ENCODE measurements at regions not wholly inside any gene's neighbourhood (a gene's known extent, or its start where the extent isn't known, plus 50 kb on each side); places are given as distances from the start of the nearest gene placed in this dataset.
"Not testable (repeated sequence)": the region's sequence is repeated elsewhere in the genome, so short reads cannot be mapped to it uniquely, and the experiment has no call there.

GRCh38 chr5:163269624-163270023 is 167.8 kb upstream of the CCNG1 start:
- no peak overlapping the region for H3K27ac ChIP-seq (ENCODE audit: low read depth, low read length)
- H4K20me1 ChIP-seq (ENCODE audit: insufficient read depth, low read length) = no peaks in the 10 kb centered on the region
- H3K27me3 ChIP-seq (ENCODE audit: insufficient read depth, low read length) = no peaks in the 10 kb centered on the region
- no peaks in the 10 kb centered on the region for H3K9me3 ChIP-seq (ENCODE audit: low read depth, low read length)
- no peak overlapping the region for H3K4me2 ChIP-seq (ENCODE audit: insufficient read depth, low read length)
- no peaks in the 10 kb centered on the region for H3K36me3 ChIP-seq (ENCODE audit: insufficient read depth, low read length)
- H3K79me2 ChIP-seq (ENCODE audit: insufficient read depth, low read length) = no peaks in the 10 kb centered on the region
- no peak overlapping the region for H3K4me3 ChIP-seq (ENCODE audit: insufficient read depth, low read length)
- DNase-seq (ENCODE audit: insufficient read length, low spot score, missing footprints) = no peak
- H3K4me1 ChIP-seq (ENCODE audit: insufficient read depth, low read length) = no peaks in the 10 kb centered on the region
- TF ChIP-seq CTCF (IDR thresholded peaks at IDR 0.05; ENCODE audit: extremely low read depth, low read depth, low read length) = no peak
- H2AFZ ChIP-seq (ENCODE audit: low read length) = no peak overlapping the region

- Histone ChIP-seq H4K20me1 (ENCODE audit: insufficient read depth, low read length) (no peaks in the 10 kb centered on the region), H3K4me3 (ENCODE audit: insufficient read depth, low read length) (no peak overlapping the region), H3K79me2 (ENCODE audit: insufficient read depth, low read length) (no peaks in the 10 kb centered on the region), H3K27me3 (ENCODE audit: insufficient read depth, low read length) (no peaks in the 10 kb centered on the region), H2AFZ (ENCODE audit: low read length) (no peak overlapping the region), H3K4me1 (ENCODE audit: insufficient read depth, low read length) (no peaks in the 10 kb centered on the region), H3K27ac (ENCODE audit: low read depth, low read length) (no peak overlapping the region), H3K4me2 (ENCODE audit: insufficient read depth, low read length) (no peak overlapping the region), H3K9me3 (ENCODE audit: low read depth, low read length) (no peaks in the 10 kb centered on the region), H3K36me3 (ENCODE audit: insufficient read depth, low read length) (no peaks in the 10 kb centered on the region)
- no peak for DNase-seq (ENCODE audit: insufficient read length, low spot score, missing footprints)
- no peak for TF ChIP-seq CTCF (IDR thresholded peaks at IDR 0.05; ENCODE audit: extremely low read depth, low read depth, low read length)
Measured at GRCh38 chr5:163276466-163276865, 160.9 kb upstream of the CCNG1 start.

- H3K27ac ChIP-seq (ENCODE audit: low read depth, low read length); H4K20me1 ChIP-seq (ENCODE audit: insufficient read depth, low read length); H3K9me3 ChIP-seq (ENCODE audit: low read depth, low read length); H3K4me1 ChIP-seq (ENCODE audit: insufficient read depth, low read length); DNase-seq (ENCODE audit: insufficient read length, low spot score, missing footprints); H3K4me3 ChIP-seq (ENCODE audit: insufficient read depth, low read length); H3K79me2 ChIP-seq (ENCODE audit: insufficient read depth, low read length); H2AFZ ChIP-seq (ENCODE audit: low read length); H3K27me3 ChIP-seq (ENCODE audit: insufficient read depth, low read length); H3K36me3 ChIP-seq (ENCODE audit: insufficient read depth, low read length); H3K4me2 ChIP-seq (ENCODE audit: insufficient read depth, low read length): not testable (repeated sequence)
Measured at GRCh38 chr5:163280897-163281296, 156.5 kb upstream of the CCNG1 start.

DNA sequence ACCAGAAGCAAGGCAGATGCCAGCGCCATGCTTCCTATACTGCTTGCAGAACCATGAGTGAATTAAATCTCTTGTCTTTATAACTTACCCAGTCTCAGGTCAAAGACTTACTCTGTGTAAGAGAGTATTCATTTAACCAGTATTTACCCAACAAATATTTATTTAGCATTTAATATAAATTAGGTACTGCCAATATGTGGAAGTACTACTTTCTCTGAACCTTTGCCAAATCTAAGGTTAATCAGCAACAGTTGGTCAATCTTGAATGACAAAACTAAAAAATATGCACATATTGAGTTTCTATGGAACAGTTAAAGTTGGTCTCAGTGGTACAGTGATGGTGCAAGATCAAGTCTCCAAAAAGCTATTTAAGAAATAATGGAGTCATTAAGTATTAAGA is 155.9 kb upstream of the CCNG1 start:
- H3K4me3 ChIP-seq (ENCODE audit: insufficient read depth, low read length) = no peak overlapping the region
- H3K79me2 ChIP-seq (ENCODE audit: insufficient read depth, low read length) = no peaks in the 10 kb centered on the region
- no peaks in the 10 kb centered on the region for H3K4me1 ChIP-seq (ENCODE audit: insufficient read depth, low read length)
- TF ChIP-seq CTCF (IDR thresholded peaks at IDR 0.05; ENCODE audit: extremely low read depth, low read depth, low read length) = no peak
- no peak overlapping the region for H3K27ac ChIP-seq (ENCODE audit: low read depth, low read length)
- H2AFZ ChIP-seq (ENCODE audit: low read length) = no peak overlapping the region
- no peaks in the 10 kb centered on the region for H3K36me3 ChIP-seq (ENCODE audit: insufficient read depth, low read length)
- no peaks in the 10 kb centered on the region for H3K27me3 ChIP-seq (ENCODE audit: insufficient read depth, low read length)
- H3K9me3 ChIP-seq (ENCODE audit: low read depth, low read length) = no peaks in the 10 kb centered on the region
- H3K4me2 ChIP-seq (ENCODE audit: insufficient read depth, low read length) = no peak overlapping the region
- H4K20me1 ChIP-seq (ENCODE audit: insufficient read depth, low read length) = no peaks in the 10 kb centered on the region
- no peak for DNase-seq (ENCODE audit: insufficient read length, low spot score, missing footprints)

GRCh38 chr5:163293836-163294235 is 143.6 kb upstream of the CCNG1 start:
- H3K79me2 ChIP-seq (ENCODE audit: insufficient read depth, low read length) = no peaks in the 10 kb centered on the region
- no peak for TF ChIP-seq CTCF (IDR thresholded peaks at IDR 0.05; ENCODE audit: extremely low read depth, low read depth, low read length)

More at GRCh38 chr5:163293836-163294235, 143.6 kb upstream of the CCNG1 start:
- Histone ChIP-seq H3K27ac (ENCODE audit: low read depth, low read length) (no peak overlapping the region), H3K9me3 (ENCODE audit: low read depth, low read length) (no peaks in the 10 kb centered on the region), H4K20me1 (ENCODE audit: insufficient read depth, low read length) (no peaks in the 10 kb centered on the region), H3K27me3 (ENCODE audit: insufficient read depth, low read length) (no peaks in the 10 kb centered on the region), H2AFZ (ENCODE audit: low read length) (no peak overlapping the region), H3K4me2 (ENCODE audit: insufficient read depth, low read length) (no peak overlapping the region), H3K4me1 (ENCODE audit: insufficient read depth, low read length) (no peaks in the 10 kb centered on the region), H3K36me3 (ENCODE audit: insufficient read depth, low read length) (no peaks in the 10 kb centered on the region), H3K4me3 (ENCODE audit: insufficient read depth, low read length) (no peak overlapping the region)
- DNase-seq (ENCODE audit: insufficient read length, low spot score, missing footprints) = no peak

Data from osteoblast (primary cell).